Astrocyte (in vitro differentiated cells and primary cell): ENCODE measurements at regions not wholly inside any gene's neighbourhood (a gene's known extent, or its start where the extent isn't known, plus 50 kb on each side); places are given as distances from the start of the nearest gene placed in this dataset.
A peak's percentile ranks its signal among the peaks of the same experiment; 100 is the strongest.

Source experiments
- DNase-seq: peaks from one replicate; pipeline ENCODE4 v3.0.0-alpha.2; 2010; ENCODE audit warnings: low read depth
- FAIRE-seq: peaks from 2 replicates; lab custom pipeline; 2011; peaks lifted over from hg19 to GRCh38; lab: Jason Lieb, UNC
- H2AFZ ChIP-seq: 2 replicates; pipeline ENCODE4 v1.6.0; 2012; ENCODE audit warnings: low read depth, low read length, inconsistent platforms
- H3K27ac ChIP-seq: 2 replicates; pipeline ENCODE4 v1.5.1; 2011; ENCODE audit warnings: low read depth, low read length, inconsistent platforms
- H3K27me3 ChIP-seq: 2 replicates; pipeline ENCODE4 v1.6.0; 2011; ENCODE audit warnings: low read length, inconsistent platforms; ENCODE audit not compliant: insufficient read depth
- H3K36me3 ChIP-seq: 2 replicates; pipeline ENCODE4 v1.5.1; 2011; ENCODE audit warnings: low read length, inconsistent platforms; ENCODE audit not compliant: insufficient read depth
- H3K4me1 ChIP-seq: 2 replicates; pipeline ENCODE4 v1.5.1; 2011; ENCODE audit warnings: low read length, inconsistent platforms; ENCODE audit not compliant: insufficient read depth
- H3K4me2 ChIP-seq: 2 replicates; pipeline ENCODE4 v1.6.0; 2012; ENCODE audit warnings: low read length, inconsistent platforms
- H3K4me3 ChIP-seq: 2 replicates; pipeline ENCODE4 v1.5.1; 2011; ENCODE audit warnings: low read depth, mild to moderate bottlenecking, low read length, inconsistent platforms; ENCODE audit not compliant: insufficient read depth
- H3K79me2 ChIP-seq: 2 replicates; pipeline ENCODE4 v1.6.0; 2012; ENCODE audit warnings: mild to moderate bottlenecking, low read length, inconsistent platforms; ENCODE audit not compliant: insufficient read depth
- H3K9ac ChIP-seq: 2 replicates; pipeline ENCODE4 v1.6.0; 2012; ENCODE audit warnings: mild to moderate bottlenecking, low read length, inconsistent platforms
- H3K9me3 ChIP-seq: 2 replicates; pipeline ENCODE4 v1.5.1; 2012; ENCODE audit warnings: low read depth, mild to moderate bottlenecking, low read length, inconsistent platforms; ENCODE audit not compliant: insufficient read depth
- H4K20me1 ChIP-seq: 2 replicates; pipeline ENCODE4 v1.6.0; 2012; ENCODE audit warnings: low read length, inconsistent platforms; ENCODE audit not compliant: insufficient read depth
- H3K27ac Mint-ChIP-seq: one replicate; pipeline ENCODE4 v1.8.0; 2021; ENCODE audit warnings: mild to moderate bottlenecking, mixed read lengths; ENCODE audit not compliant: unreplicated experiment
- H3K27me3 Mint-ChIP-seq: one replicate; pipeline ENCODE4 v1.8.0; 2021; ENCODE audit warnings: low read depth, mixed read lengths; ENCODE audit not compliant: unreplicated experiment
- H3K36me3 Mint-ChIP-seq: one replicate; pipeline ENCODE4 v1.8.0; 2021; ENCODE audit warnings: low read depth, mixed read lengths; ENCODE audit not compliant: unreplicated experiment
- H3K4me1 Mint-ChIP-seq: one replicate; pipeline ENCODE4 v1.8.0; 2021; ENCODE audit warnings: low read depth, mixed read lengths; ENCODE audit not compliant: unreplicated experiment
- H3K4me3 Mint-ChIP-seq: one replicate; pipeline ENCODE4 v1.8.0; 2021; ENCODE audit warnings: mild to moderate bottlenecking, moderate library complexity, mixed read lengths; ENCODE audit not compliant: unreplicated experiment
- H3K9me3 Mint-ChIP-seq: one replicate; pipeline ENCODE4 v1.8.0; 2021; ENCODE audit warnings: mild to moderate bottlenecking, mixed read lengths; ENCODE audit not compliant: unreplicated experiment
- EZH2 ChIP-seq: IDR thresholded peaks from 2 replicates; pipeline ENCODE4 v1.6.1; 2012; ENCODE audit warnings: mild to moderate bottlenecking, low read length, inconsistent platforms; ENCODE audit not compliant: insufficient read depth
- TF ChIP-seq, protein P1 (sequence below): IDR thresholded peaks from 2 replicates; pipeline ENCODE4 v1.5.1; 2011; ENCODE audit warnings: low read depth, mild to moderate bottlenecking, inconsistent platforms, low read length, moderate library complexity; ENCODE audit not compliant: insufficient read depth

GRCh38 chr1:228903434-228904071 lies 168.3 kb downstream of the RHOU start:
- DNase-seq = peak; percentile 6
- Histone ChIP-seq H3K9ac (no peak overlapping the region), H3K4me3 (no peak overlapping the region), H3K27me3 (peaks cover 61% of the 10 kb centered on the region), H2AFZ (no peak overlapping the region), H3K79me2 (no peaks in the 10 kb centered on the region), H3K36me3 (no peaks in the 10 kb centered on the region), H3K4me2 (peak overlapping the region; percentile 69), H3K4me1 (peaks cover 23% of the 10 kb centered on the region), H4K20me1 (no peaks in the 10 kb centered on the region), H3K27ac (peak overlapping the region; percentile 23), H3K9me3 (no peaks in the 10 kb centered on the region)
- peaks cover 24% of the 10 kb centered on the region for H3K27me3 Mint-ChIP-seq
- H3K9me3 Mint-ChIP-seq = no peaks in the 10 kb centered on the region
- H3K4me3 Mint-ChIP-seq = no peak overlapping the region
- TF ChIP-seq, protein P1, sequence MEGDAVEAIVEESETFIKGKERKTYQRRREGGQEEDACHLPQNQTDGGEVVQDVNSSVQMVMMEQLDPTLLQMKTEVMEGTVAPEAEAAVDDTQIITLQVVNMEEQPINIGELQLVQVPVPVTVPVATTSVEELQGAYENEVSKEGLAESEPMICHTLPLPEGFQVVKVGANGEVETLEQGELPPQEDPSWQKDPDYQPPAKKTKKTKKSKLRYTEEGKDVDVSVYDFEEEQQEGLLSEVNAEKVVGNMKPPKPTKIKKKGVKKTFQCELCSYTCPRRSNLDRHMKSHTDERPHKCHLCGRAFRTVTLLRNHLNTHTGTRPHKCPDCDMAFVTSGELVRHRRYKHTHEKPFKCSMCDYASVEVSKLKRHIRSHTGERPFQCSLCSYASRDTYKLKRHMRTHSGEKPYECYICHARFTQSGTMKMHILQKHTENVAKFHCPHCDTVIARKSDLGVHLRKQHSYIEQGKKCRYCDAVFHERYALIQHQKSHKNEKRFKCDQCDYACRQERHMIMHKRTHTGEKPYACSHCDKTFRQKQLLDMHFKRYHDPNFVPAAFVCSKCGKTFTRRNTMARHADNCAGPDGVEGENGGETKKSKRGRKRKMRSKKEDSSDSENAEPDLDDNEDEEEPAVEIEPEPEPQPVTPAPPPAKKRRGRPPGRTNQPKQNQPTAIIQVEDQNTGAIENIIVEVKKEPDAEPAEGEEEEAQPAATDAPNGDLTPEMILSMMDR = no peak
- TF ChIP-seq EZH2 = no peak
- H3K27ac Mint-ChIP-seq = no peak overlapping the region
- no peak for FAIRE-seq
- no peaks in the 10 kb centered on the region for H3K36me3 Mint-ChIP-seq
- peaks cover 6% of the 10 kb centered on the region for H3K4me1 Mint-ChIP-seq

GRCh38 chr1:228904222-228904621 lies 168.9 kb downstream of the RHOU start:
- peaks cover 6% of the 10 kb centered on the region for H3K4me1 Mint-ChIP-seq
- H3K27me3 Mint-ChIP-seq = peaks cover 22% of the 10 kb centered on the region
- peaks cover 23% of the 10 kb centered on the region for H3K4me1 ChIP-seq
- no peaks in the 10 kb centered on the region for H3K36me3 Mint-ChIP-seq
- H3K9me3 Mint-ChIP-seq = peaks cover 2% of the 10 kb centered on the region
- no peak overlapping the region for H3K4me2 ChIP-seq
- H3K9ac ChIP-seq = no peak overlapping the region
- no peak overlapping the region for H3K4me3 Mint-ChIP-seq
- H3K4me3 ChIP-seq = no peak overlapping the region
- H3K27ac Mint-ChIP-seq = no peak overlapping the region
- DNase-seq (no peak), FAIRE-seq (no peak)
- H3K79me2 ChIP-seq = no peaks in the 10 kb centered on the region
- H3K27me3 ChIP-seq = peaks cover 56% of the 10 kb centered on the region
- H3K36me3 ChIP-seq = no peaks in the 10 kb centered on the region
- no peak overlapping the region for H3K27ac ChIP-seq
- H2AFZ ChIP-seq = no peak overlapping the region
- TF ChIP-seq, protein P1 = no peak
- TF ChIP-seq EZH2 = no peak
- no peaks in the 10 kb centered on the region for H3K9me3 ChIP-seq
- H4K20me1 ChIP-seq = no peaks in the 10 kb centered on the region

- no peaks in the 10 kb centered on the region for H3K36me3 ChIP-seq
- H3K27ac Mint-ChIP-seq = no peak overlapping the region
- H4K20me1 ChIP-seq = no peaks in the 10 kb centered on the region
- peaks cover 2% of the 10 kb centered on the region for H3K9me3 Mint-ChIP-seq
- H3K4me2 ChIP-seq = no peak overlapping the region
- H3K27me3 Mint-ChIP-seq = peaks cover 13% of the 10 kb centered on the region
- no peak for DNase-seq
- H3K27ac ChIP-seq = no peak overlapping the region
- no peaks in the 10 kb centered on the region for H3K36me3 Mint-ChIP-seq
- H3K9ac ChIP-seq = no peak overlapping the region
- peaks cover 3% of the 10 kb centered on the region for H3K4me1 Mint-ChIP-seq
- peaks cover 41% of the 10 kb centered on the region for H3K27me3 ChIP-seq
- H3K79me2 ChIP-seq = no peaks in the 10 kb centered on the region
- H3K4me1 ChIP-seq = peaks cover 18% of the 10 kb centered on the region
- H3K4me3 Mint-ChIP-seq = no peak overlapping the region
- TF ChIP-seq, protein P1 = no peak
- no peak for TF ChIP-seq EZH2
- no peaks in the 10 kb centered on the region for H3K9me3 ChIP-seq
- no peak overlapping the region for H3K4me3 ChIP-seq
- no peak for FAIRE-seq
- no peak overlapping the region for H2AFZ ChIP-seq
These were observed 170.4 kb downstream of the RHOU start for GRCh38 chr1:228905701-228906101.
